TTC549 (cell line): ENCODE measurements at regions not wholly inside any gene's neighbourhood (a gene's known extent, or its start where the extent isn't known, plus 50 kb on each side); places are given as distances from the start of the nearest gene placed in this dataset.
"Not testable (repeated sequence)": the region's sequence is repeated elsewhere in the genome, so short reads cannot be mapped to it uniquely, and the experiment has no call there.

Experiments
- FAIRE-seq: peaks from 2 replicates; lab custom pipeline; 2012; peaks lifted over from hg19 to GRCh38; lab: Jason Lieb, UNC

GRCh38 chr7:17558558-17559332 is 260.3 kb downstream of the AHR start:
- no peak for FAIRE-seq

DNA sequence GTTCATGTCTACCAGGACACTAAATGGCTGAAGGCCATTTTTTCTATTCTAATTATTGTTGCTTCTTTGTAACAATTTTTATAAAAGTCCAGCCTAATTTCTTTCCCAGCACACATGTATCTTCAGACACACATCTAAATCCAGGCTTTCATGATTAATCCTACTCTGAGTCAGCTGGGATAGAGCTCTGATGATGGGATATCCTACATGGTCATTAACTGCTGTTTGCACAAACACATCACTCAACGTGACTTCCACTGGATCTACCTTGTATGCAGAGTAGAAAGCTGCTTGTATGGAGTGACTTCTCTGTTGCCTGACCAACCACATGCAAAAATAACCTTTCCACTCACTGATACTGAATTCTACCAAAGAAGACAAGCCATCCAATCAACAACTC is 260.9 kb downstream of the AHR start:
- FAIRE-seq, result no peak

DNA sequence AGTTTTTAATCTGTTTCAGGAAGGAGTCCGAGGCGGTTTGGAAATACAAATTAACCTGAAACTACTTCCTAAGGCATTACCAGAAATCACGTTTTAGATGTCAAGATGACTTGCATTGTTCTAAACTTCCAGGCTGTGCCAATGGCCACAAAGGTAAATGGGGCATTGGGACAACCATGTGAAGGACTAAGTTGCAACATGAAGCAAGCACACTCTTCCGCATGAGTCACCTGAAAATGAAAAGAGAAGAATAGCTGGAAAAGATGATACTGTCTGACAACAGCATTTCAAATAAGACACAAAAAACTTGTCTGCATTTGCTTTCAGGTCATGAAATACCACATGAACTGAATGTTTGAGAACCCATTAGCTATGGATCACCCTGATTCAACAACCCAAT is 262.1 kb downstream of the AHR start:
- FAIRE-seq, result no peak

DNA sequence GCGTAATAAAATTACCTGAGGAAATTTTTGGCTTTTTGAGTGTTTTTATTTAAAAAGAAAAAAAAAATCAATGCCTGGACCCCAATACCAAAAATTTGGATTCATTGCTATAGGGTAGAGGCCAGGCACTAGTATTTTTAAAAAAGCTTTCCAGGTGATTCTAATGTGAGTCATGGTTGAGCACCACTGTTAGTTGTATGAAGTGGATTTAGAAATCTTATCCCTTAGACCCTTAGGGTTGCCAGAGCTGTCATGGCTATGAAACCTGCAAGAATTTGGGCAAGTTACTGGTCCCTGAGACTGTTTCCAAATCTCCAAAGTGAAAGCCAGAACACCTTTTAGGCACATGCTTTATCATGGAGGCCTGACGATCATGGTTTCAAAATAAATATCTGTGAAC is 262.5 kb downstream of the AHR start:
- no peak for FAIRE-seq

- FAIRE-seq, result no peak
Observed at GRCh38 chr7:17564678-17565212, 266.3 kb downstream of the AHR start.

GRCh38 chr7:17580141-17580540 is 281.7 kb downstream of the AHR start:
- no peak for FAIRE-seq

DNA sequence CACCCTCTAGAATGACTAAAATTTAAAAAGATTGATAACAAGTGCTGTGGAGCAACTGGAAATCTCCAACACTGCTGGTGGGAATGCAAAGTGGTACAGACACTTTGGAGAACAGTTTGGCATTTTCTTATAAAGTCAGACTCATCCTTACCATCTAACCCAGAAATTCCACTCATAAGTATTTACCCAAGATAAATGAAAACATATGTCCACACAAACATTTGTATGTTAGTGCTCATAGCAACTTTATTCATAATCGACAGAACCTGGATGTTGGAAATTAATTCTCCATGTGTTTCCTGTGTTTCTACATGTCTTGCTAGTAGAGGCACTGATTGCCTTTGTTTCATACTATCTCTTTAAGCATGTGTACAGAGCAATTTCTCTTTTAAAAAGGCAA is 282.4 kb downstream of the AHR start:
- no peak for FAIRE-seq

GRCh38 chr7:17581301-17581700 is 282.8 kb downstream of the AHR start:
- no peak for FAIRE-seq

- FAIRE-seq, result not testable (repeated sequence)
Observed at GRCh38 chr7:17582696-17583095, 284.2 kb downstream of the AHR start.

- no peak for FAIRE-seq
Observed at GRCh38 chr7:17583786-17584185, 285.3 kb downstream of the AHR start.

GRCh38 chr7:17584822-17585221 is 286.4 kb downstream of the AHR start:
- no peak for FAIRE-seq

DNA sequence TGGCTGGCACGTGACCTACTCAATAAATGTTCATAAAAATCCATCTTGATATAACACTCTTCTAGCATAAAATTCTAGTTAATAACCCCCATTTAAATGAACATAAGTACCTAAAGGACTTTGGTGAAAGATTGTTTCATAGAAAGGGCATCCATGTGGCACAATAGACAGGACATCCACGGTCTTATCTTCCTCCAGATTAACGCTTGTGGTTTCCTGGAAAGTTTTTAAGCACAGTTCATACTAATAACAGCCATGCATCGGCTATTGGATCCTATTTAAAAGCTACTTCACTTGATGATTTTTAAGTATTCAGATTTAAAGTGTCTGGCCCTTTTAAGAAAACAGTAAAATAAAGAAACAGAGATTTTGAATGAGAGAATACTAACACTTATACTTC is 288.3 kb downstream of the AHR start:
- no peak for FAIRE-seq

DNA sequence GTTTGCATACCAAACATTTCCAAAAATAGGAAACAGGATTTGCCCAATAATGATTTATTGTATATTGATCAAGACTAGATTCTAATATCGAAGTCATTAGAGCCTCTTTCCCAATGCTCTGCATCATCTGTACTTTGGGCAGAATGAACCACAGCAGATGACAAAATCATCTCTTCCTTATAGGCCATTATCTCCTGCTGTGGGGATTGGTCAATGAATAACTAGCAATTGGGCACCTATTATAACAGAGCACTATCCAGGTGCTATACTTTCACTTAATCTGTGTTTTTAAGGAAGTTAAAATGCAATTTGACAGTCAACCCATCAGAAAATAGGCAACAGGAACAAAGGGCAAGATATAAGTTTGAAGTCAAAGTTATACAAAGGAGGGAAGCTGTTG is 290.3 kb downstream of the AHR start:
- no peak for FAIRE-seq

DNA sequence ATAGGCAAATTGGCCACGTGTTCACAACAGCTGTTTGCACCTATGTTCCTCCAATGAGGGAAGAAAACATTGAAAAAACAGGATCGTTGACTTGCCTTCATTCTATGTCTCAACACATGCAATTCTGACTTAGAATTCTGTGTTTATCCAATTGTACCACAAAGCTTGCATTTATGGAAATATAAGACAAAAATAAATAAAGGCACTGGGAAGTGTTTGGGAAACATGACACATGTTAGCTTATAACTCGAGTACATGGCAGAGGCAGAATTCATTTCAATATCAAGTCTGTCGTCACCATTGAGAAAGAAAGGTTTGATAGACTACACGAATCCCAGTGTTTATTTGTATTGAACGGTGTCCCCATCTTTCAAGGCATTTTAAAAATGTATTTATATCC is 291.2 kb downstream of the AHR start:
- no peak for FAIRE-seq

GRCh38 chr7:17590221-17590620 is 291.8 kb downstream of the AHR start:
- FAIRE-seq, result no peak

DNA sequence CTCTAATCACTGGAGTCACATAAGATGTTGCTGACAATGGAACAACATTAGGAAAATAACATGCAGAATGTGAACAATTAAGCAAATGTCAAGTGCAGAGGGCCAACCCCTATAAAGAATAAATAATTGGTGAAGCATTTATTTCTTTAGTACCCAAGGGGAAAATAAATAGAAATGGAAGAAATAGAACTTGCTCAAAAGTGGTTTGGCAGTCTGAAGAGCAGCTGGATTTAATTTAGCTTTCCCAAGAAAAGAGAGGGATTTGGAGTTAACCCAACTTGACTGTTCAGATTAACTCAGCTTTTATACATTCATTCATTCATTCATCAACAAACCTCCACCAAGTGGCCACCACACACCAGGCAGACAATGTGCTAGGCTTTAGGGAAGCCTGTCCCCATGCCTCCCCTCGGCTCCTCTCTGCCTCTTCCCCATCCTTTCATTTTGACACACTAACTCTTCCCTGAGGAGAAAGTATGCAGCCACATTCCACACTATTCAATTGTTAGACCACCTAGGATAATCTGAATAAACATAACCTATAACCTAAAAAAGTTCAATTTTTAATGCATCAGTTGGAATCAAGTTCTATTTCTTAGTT is 295.5 kb downstream of the AHR start:
- no peak for FAIRE-seq

DNA sequence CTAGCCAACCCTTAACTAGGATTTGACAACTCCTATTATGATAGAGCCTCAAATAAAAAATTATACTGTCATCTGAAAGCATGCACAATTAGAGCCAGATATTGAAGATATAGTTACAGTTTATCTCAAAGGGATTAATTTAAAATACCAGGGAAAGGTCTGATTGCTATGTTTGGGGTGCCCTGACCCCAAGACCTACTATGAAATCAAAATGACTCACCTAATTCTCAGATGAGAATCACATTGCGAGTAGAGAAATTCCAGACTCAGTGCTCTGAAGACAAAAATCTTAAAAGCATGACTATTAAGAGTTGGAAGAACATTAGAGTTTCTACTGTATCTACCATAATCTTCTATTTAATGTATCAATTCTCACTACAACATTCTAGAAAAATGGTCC is 297.1 kb downstream of the AHR start:
- no peak for FAIRE-seq

DNA sequence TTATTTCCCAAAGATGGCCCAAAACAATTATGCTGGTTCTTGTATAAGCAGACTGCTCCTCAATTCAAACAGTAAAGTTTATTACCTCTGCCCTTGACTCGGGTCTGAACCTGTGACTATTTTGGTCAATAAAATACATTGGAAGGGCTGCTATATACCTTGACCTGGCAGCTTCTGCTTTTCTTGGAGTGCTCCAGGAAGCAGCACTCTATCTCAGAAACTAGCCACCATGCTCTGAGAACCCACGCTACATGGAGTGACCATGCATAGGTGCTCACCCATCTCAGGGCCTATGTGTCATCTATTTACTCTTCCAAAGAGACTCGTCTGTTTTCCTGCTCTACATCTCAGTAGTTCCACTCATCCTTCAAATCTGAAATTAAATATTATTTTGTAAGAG is 299.9 kb downstream of the AHR start:
- no peak for FAIRE-seq

- no peak for FAIRE-seq
Observed at GRCh38 chr7:17598846-17599245, 300.4 kb downstream of the AHR start.

DNA sequence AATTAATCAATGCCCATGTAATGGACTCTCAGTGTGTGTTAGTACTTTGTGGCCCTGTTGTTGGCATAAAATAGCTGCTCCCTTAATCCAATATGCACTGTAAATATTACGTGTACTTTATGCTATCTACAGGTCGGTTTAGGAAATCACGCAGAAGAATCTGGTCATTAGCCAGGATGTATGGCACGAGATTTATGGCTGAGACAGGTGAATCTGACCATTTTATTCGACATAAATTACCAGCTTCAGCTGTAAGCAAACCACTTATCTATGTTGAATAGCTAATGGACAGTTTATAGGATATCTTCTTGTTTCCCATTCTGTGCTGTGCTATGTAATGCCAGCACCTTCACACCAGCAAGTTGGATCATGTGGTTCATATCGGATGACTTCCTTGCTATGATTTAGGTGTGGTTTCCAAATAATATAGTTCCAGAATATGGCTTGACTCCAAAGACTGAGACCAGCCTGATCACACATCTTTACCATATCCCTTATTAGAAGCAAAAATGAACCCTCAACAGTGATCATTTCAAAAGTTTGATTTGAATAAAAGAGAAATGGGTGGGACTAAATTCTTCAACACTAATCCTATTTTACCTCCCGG is 301.4 kb downstream of the AHR start:
- no peak for FAIRE-seq

GRCh38 chr7:17600340-17600752 is 301.9 kb downstream of the AHR start:
- FAIRE-seq, result no peak

DNA sequence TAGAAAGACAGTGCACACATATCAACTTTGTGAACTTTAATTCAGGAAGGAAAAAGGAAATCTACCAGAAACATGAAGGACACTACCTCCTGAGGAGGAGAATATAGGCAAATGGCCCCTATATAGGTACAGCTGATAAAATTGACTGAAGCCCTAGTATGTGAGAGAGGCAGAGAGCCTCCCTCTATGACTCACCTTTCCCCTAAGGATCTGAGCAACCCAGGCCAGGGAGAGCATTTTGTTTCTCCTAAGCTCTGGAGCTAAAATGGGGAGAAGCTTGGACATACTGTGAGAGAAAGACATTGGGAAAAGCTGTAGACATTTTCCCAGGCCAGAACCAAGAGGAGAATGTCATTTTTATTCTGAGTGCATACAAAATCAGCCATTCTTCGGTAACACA is 303.5 kb downstream of the AHR start:
- no peak for FAIRE-seq

GRCh38 chr7:17608114-17608833 is 309.8 kb downstream of the AHR start:
- FAIRE-seq, result no peak
